ENCODE measurements at regions not wholly inside any gene's neighbourhood (a gene's known extent, or its start where the extent isn't known, plus 50 kb on each side); places are given as distances from the start of the nearest gene placed in this dataset.

GRCh38 chr4:32147446-32148085, 1427.4 kb downstream of the PCDH7 start:
- TF ChIP-seq EZH2 (IDR thresholded peaks at IDR 0.05) (no peak), EZH2phosphoT487 (IDR thresholded peaks at IDR 0.05) (no peak), CTCF (IDR thresholded peaks at IDR 0.05) (no peak)

Measured in neural progenitor cell (in vitro differentiated cells).